WERI-Rb-1 (cell line): ENCODE measurements at regions not wholly inside any gene's neighbourhood (a gene's known extent, or its start where the extent isn't known, plus 50 kb on each side); places are given as distances from the start of the nearest gene placed in this dataset.

Source experiments
- DNase-seq: peaks from one replicate; pipeline ENCODE4 v3.0.0-alpha.2; 2020
- H3K27ac ChIP-seq: fragments of 250-450 bp; sonication (Bioruptor Pico); 2 replicates; pipeline ENCODE4 v1.5.1; 2020; ENCODE audit warnings: mild to moderate bottlenecking, moderate library complexity
- H3K27me3 ChIP-seq: fragments of 250-450 bp; sonication (Bioruptor Pico); 2 replicates; pipeline ENCODE4 v1.5.1; 2021; ENCODE audit warnings: mild to moderate bottlenecking, low read depth, moderate library complexity; ENCODE audit not compliant: insufficient read depth, severe bottlenecking
- H3K36me3 ChIP-seq: fragments of 250-450 bp; sonication (Bioruptor Pico); 2 replicates; pipeline ENCODE4 v1.5.1; 2020; ENCODE audit warnings: mild to moderate bottlenecking, moderate library complexity
- H3K4me3 ChIP-seq: 2 replicates; pipeline ENCODE4 v1.5.1; 2011; ENCODE audit warnings: low read depth, mild to moderate bottlenecking, control low read depth, low read length
- H3K9me3 ChIP-seq: fragments of 250-450 bp; sonication (Bioruptor Pico); 2 replicates; pipeline ENCODE4 v1.5.1; 2021; ENCODE audit warnings: mild to moderate bottlenecking, moderate library complexity; ENCODE audit not compliant: severe bottlenecking
- CTCF ChIP-seq: IDR thresholded peaks from 2 replicates; pipeline ENCODE4 v1.5.1; 2011; ENCODE audit warnings: low read depth, mild to moderate bottlenecking, control low read depth, inconsistent platforms, low read length

- no peak for TF ChIP-seq CTCF
- no peak overlapping the region for H3K4me3 ChIP-seq
- H3K9me3 ChIP-seq: no peaks in the 10 kb centered on the region
- H3K36me3 ChIP-seq: no peaks in the 10 kb centered on the region
- DNase-seq: no peak
- no peak overlapping the region for H3K27ac ChIP-seq
- no peaks in the 10 kb centered on the region for H3K27me3 ChIP-seq
These were observed 733.9 kb upstream of the ZWINT start for GRCh38 chr10:57094965-57095364.

GRCh38 chr10:57094083-57094482 is 733.0 kb upstream of the ZWINT start:
- no peak for TF ChIP-seq CTCF
- no peak overlapping the region for H3K27ac ChIP-seq
- H3K36me3 ChIP-seq: no peaks in the 10 kb centered on the region
- DNase-seq: no peak
- no peak overlapping the region for H3K4me3 ChIP-seq
- no peaks in the 10 kb centered on the region for H3K9me3 ChIP-seq
- H3K27me3 ChIP-seq: no peaks in the 10 kb centered on the region

- Histone ChIP-seq H3K36me3 (no peaks in the 10 kb centered on the region), H3K27me3 (no peaks in the 10 kb centered on the region), H3K27ac (no peak overlapping the region), H3K9me3 (no peaks in the 10 kb centered on the region), H3K4me3 (no peak overlapping the region)
- DNase-seq: no peak
- no peak for TF ChIP-seq CTCF
These were observed 692.5 kb upstream of the ZWINT start for GRCh38 chr10:57053530-57053929.

- Histone ChIP-seq H3K4me3 (no peak overlapping the region), H3K9me3 (no peaks in the 10 kb centered on the region), H3K27me3 (no peaks in the 10 kb centered on the region), H3K27ac (no peak overlapping the region), H3K36me3 (no peaks in the 10 kb centered on the region)
- no peak for TF ChIP-seq CTCF
- no peak for DNase-seq
These were observed 688.0 kb upstream of the ZWINT start for GRCh38 chr10:57049096-57049495.

GRCh38 chr10:57038531-57038930 is 677.5 kb upstream of the ZWINT start:
- DNase-seq: no peak
- no peak for TF ChIP-seq CTCF
- no peaks in the 10 kb centered on the region for H3K36me3 ChIP-seq
- H3K27me3 ChIP-seq: no peaks in the 10 kb centered on the region
- no peak overlapping the region for H3K27ac ChIP-seq
- H3K4me3 ChIP-seq: no peak overlapping the region
- no peaks in the 10 kb centered on the region for H3K9me3 ChIP-seq

- DNase-seq: no peak
- no peaks in the 10 kb centered on the region for H3K9me3 ChIP-seq
- no peaks in the 10 kb centered on the region for H3K27me3 ChIP-seq
- H3K27ac ChIP-seq: no peak overlapping the region
- H3K4me3 ChIP-seq: no peak overlapping the region
- H3K36me3 ChIP-seq: no peaks in the 10 kb centered on the region
- no peak for TF ChIP-seq CTCF
These were observed 674.3 kb upstream of the ZWINT start for GRCh38 chr10:57035310-57035709.
